ENCODE measurements at regions not wholly inside any gene's neighbourhood (a gene's known extent, or its start where the extent isn't known, plus 50 kb on each side); places are given as distances from the start of the nearest gene placed in this dataset.

DNA sequence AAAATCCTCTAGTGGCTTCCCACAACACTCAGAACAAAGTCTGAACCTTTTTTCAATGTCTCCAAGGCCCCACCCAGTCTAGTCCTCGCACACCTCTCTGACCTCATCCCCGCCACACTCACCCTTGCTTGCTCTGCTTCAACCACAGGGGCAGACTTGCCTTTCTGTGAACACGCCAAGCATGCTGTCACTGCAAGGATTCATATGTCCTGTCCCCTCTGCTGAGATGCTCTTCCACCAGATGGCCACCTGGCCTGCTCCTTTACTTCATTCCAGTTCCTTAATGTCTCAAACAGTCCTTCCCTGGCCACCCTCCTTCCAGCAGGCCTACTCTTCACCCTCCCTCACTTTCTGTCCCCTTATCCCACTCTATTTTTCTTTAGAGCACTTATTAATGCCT, 60.6 kb upstream of the ARHGAP20 start:
- Mint-ChIP-seq H3K4me3 (no peak overlapping the region), H3K36me3 (no peaks in the 10 kb centered on the region), H3K9me3 (no peaks in the 10 kb centered on the region), H3K27ac (no peak overlapping the region), H3K4me1 (peaks cover 4% of the 10 kb centered on the region), H3K27me3 (ENCODE audit: low read depth) (no peaks in the 10 kb centered on the region)
- ChIA-PET POLR2A (no interaction called here), CTCF (no interaction called here)
- DNase-seq (ENCODE audit: low spot score) (no peak), ATAC-seq (peak; percentile 38; the same call in 1 of the 2 replicates)
- no peak for TF ChIP-seq SMAD3 (CRISPR knock-in tag; IDR thresholded peaks at IDR 0.05; ENCODE audit: borderline replicate concordance)
- no peak for TF ChIP-seq USF2 (CRISPR knock-in tag; IDR thresholded peaks at IDR 0.05)
- TF ChIP-seq, protein P1, sequence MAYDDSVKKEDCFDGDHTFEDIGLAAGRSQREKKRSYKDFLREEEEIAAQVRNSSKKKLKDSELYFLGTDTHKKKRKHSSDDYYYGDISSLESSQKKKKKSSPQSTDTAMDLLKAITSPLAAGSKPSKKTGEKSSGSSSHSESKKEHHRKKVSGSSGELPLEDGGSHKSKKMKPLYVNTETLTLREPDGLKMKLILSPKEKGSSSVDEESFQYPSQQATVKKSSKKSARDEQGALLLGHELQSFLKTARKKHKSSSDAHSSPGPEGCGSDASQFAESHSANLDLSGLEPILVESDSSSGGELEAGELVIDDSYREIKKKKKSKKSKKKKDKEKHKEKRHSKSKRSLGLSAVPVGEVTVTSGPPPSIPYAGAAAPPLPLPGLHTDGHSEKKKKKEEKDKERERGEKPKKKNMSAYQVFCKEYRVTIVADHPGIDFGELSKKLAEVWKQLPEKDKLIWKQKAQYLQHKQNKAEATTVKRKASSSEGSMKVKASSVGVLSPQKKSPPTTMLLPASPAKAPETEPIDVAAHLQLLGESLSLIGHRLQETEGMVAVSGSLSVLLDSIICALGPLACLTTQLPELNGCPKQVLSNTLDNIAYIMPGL (CRISPR knock-in tag; IDR thresholded peaks at IDR 0.05): no peak
- no peak for TF ChIP-seq NR2C2 (CRISPR knock-in tag; IDR thresholded peaks at IDR 0.05)
- no peak for TF ChIP-seq GABPB1 (CRISPR knock-in tag; IDR thresholded peaks at IDR 0.05)
- no peak for TF ChIP-seq ZNF317 (CRISPR knock-in tag; IDR thresholded peaks at IDR 0.05; ENCODE audit: borderline replicate concordance, low read depth)
- no peak for TF ChIP-seq TP53 (CRISPR knock-in tag; IDR thresholded peaks at IDR 0.05)
- TF ChIP-seq ZNF281 (CRISPR knock-in tag; IDR thresholded peaks at IDR 0.05): no peak
- no peak for TF ChIP-seq ZBTB43 (CRISPR knock-in tag; IDR thresholded peaks at IDR 0.05)
- no peak for TF ChIP-seq NFE2L1 (CRISPR knock-in tag; IDR thresholded peaks at IDR 0.05)
- no peak for TF ChIP-seq NFATC4 (CRISPR knock-in tag; IDR thresholded peaks at IDR 0.05)
- no peak for TF ChIP-seq AR (CRISPR knock-in tag; IDR thresholded peaks at IDR 0.05)
- no peak for TF ChIP-seq ESRRA (CRISPR knock-in tag; IDR thresholded peaks at IDR 0.05; ENCODE audit: borderline replicate concordance)
- no peak for TF ChIP-seq ZNF423 (CRISPR knock-in tag; IDR thresholded peaks at IDR 0.05)

DNA sequence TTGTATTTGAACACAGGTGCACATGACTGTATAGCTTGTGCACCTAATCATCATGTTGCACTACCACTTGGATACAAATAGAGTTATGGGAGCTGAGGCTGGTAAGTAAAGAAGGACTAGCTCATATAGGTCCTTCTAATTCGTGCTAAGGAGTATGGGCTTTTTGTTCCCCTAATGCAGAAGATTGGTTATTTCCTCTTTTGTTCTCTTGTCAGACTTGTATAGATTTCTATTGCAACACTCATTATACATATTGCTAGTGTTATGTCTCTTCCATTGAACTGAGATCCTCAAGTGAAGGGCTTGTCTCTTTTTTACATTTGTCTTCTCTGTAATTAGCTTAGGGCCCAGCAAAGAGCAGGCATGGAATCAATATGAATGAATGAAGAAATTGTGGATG, 54.1 kb upstream of the ARHGAP20 start:
- no peak for DNase-seq (ENCODE audit: low spot score)
- H3K9me3 Mint-ChIP-seq: no peaks in the 10 kb centered on the region
- H3K27me3 Mint-ChIP-seq (ENCODE audit: low read depth): no peaks in the 10 kb centered on the region
- ChIA-PET POLR2A (no interaction called here), CTCF (no interaction called here)
- no peaks in the 10 kb centered on the region for H3K36me3 Mint-ChIP-seq
- no peak for ATAC-seq
- H3K4me1 Mint-ChIP-seq: peaks cover 19% of the 10 kb centered on the region
- no peak overlapping the region for H3K4me3 Mint-ChIP-seq
- no peak overlapping the region for H3K27ac Mint-ChIP-seq
- TF ChIP-seq, protein P1 (CRISPR knock-in tag; IDR thresholded peaks at IDR 0.05): no peak
- TF ChIP-seq NFYB (CRISPR knock-in tag; conservative IDR thresholded peaks at IDR 0.05; ENCODE audit: low read depth) (no peak), EMX1 (CRISPR knock-in tag; IDR thresholded peaks at IDR 0.05) (no peak), GTF2I (CRISPR knock-in tag; conservative IDR thresholded peaks at IDR 0.05) (no peak), IRF2 (CRISPR knock-in tag; IDR thresholded peaks at IDR 0.05; ENCODE audit: borderline replicate concordance, low read depth) (no peak), ZNF532 (CRISPR knock-in tag; IDR thresholded peaks at IDR 0.05; ENCODE audit: borderline replicate concordance) (no peak), ZNF263 (CRISPR knock-in tag; IDR thresholded peaks at IDR 0.05; ENCODE audit: low read depth) (no peak), NFE2L1 (CRISPR knock-in tag; IDR thresholded peaks at IDR 0.05) (no peak), TEAD4 (CRISPR knock-in tag; IDR thresholded peaks at IDR 0.05) (no peak)
